H1 (cell line): ENCODE measurements at regions not wholly inside any gene's neighbourhood (a gene's known extent, or its start where the extent isn't known, plus 50 kb on each side); places are given as distances from the start of the nearest gene placed in this dataset.

Source experiments
- CTCF ChIA-PET: fragments of 300-600 bp; sonication (Branson Sonifier 250); formaldehyde crosslinking; loops from one replicate; lab custom pipeline; 2021; ENCODE audit not compliant: partially characterized antibody; lab: Charles Lee
- POLR2A ChIA-PET: fragments of 300-600 bp; sonication (Branson Sonifier 250); formaldehyde crosslinking; loops from one replicate; lab custom pipeline; 2021; ENCODE audit warnings: inconsistent platforms; ENCODE audit not compliant: partially characterized antibody; lab: Charles Lee
- DNase-seq, 2 experiments: peaks; one replicate each; pipeline versions ENCODE4 v3.0.0 to v3.0.0-alpha.2; 2010 to 2022; ENCODE audit warnings: low spot score in 2 of 2, low read depth in 1 of 2, mixed read lengths in 1 of 2
- FAIRE-seq: peaks from 2 replicates; lab custom pipeline; 2011; peaks lifted over from hg19 to GRCh38; lab: Jason Lieb, UNC
- H2AFZ ChIP-seq: 2 replicates; pipeline ENCODE4 v1.8.1; 2012; ENCODE audit warnings: low read length, inconsistent platforms
- H2AK5ac ChIP-seq: 2 replicates; pipeline ENCODE4 v1.6.1; 2013; ENCODE audit warnings: low read depth, low read length
- H2BK120ac ChIP-seq: replicated peaks from 2 replicates; pipeline ENCODE3; 2013; ENCODE audit warnings: low read depth, low read length, inconsistent platforms
- H2BK12ac ChIP-seq: 2 replicates; pipeline ENCODE4 v1.6.1; 2013; ENCODE audit warnings: low read depth, low read length
- H2BK15ac ChIP-seq: 2 replicates; pipeline ENCODE4 v1.6.1; 2013; ENCODE audit warnings: low read length
- H2BK20ac ChIP-seq: 2 replicates; pipeline ENCODE4 v1.6.1; 2013; ENCODE audit warnings: low read length
- H2BK5ac ChIP-seq: 2 replicates; pipeline ENCODE4 v1.6.1; 2013; ENCODE audit warnings: low read depth, low read length
- H3K14ac ChIP-seq: 2 replicates; pipeline ENCODE4 v1.6.1; 2013; ENCODE audit warnings: inconsistent platforms; ENCODE audit not compliant: insufficient read length
- H3K18ac ChIP-seq: 2 replicates; pipeline ENCODE4 v1.6.1; 2013; ENCODE audit warnings: low read length; ENCODE audit errors: extremely low read depth
- H3K23ac ChIP-seq: 2 replicates; pipeline ENCODE4 v1.6.1; 2013; ENCODE audit warnings: inconsistent platforms; ENCODE audit not compliant: insufficient read length
- H3K23me2 ChIP-seq: 2 replicates; pipeline ENCODE4 v1.6.1; 2013; ENCODE audit warnings: low read depth, low read length
- H3K27ac ChIP-seq: 2 replicates; pipeline ENCODE4 v1.6.1; 2011; ENCODE audit warnings: low read depth, low read length, inconsistent platforms
- H3K27me3 ChIP-seq, 4 experiments: replicated peaks in 1 of 4; 1 replicate in 1 of 4; 2 replicates in 3 of 4; pipeline versions ENCODE4 v1.6.1 to v1.8.1; 2011 to 2013; ENCODE audit warnings: low read length in 3 of 4, mild to moderate bottlenecking in 3 of 4, inconsistent platforms in 2 of 4, mixed read lengths in 2 of 4, moderate library complexity in 1 of 4; ENCODE audit not compliant: control insufficient read depth in 3 of 4, insufficient read depth in 3 of 4; ENCODE audit errors: extremely low read depth in 1 of 4
- H3K36me3 ChIP-seq, 4 experiments: 2 replicates each; pipeline versions ENCODE4 v1.6.1 to v1.8.1; 2011 to 2013; ENCODE audit warnings: mild to moderate bottlenecking in 4 of 4, low read length in 3 of 4, moderate library complexity in 2 of 4, control low read depth in 1 of 4, inconsistent platforms in 1 of 4; ENCODE audit not compliant: insufficient read depth in 4 of 4, control insufficient read depth in 2 of 4
- H3K4ac ChIP-seq: replicated peaks from 2 replicates; pipeline ENCODE3; 2013; ENCODE audit warnings: low read length, low read depth, mixed read lengths, inconsistent platforms; ENCODE audit not compliant: insufficient read length
- H3K4me1 ChIP-seq, 4 experiments: replicated peaks in 1 of 4; 1 replicate in 1 of 4; 2 replicates in 3 of 4; pipeline versions ENCODE4 v1.6.1 to v1.8.1; 2011 to 2013; ENCODE audit warnings: low read length in 3 of 4, inconsistent platforms in 2 of 4, mixed read lengths in 1 of 4; ENCODE audit not compliant: insufficient read depth in 4 of 4, control insufficient read depth in 3 of 4
- H3K4me2 ChIP-seq, 2 experiments: 2 replicates each; pipeline versions ENCODE4 v1.6.1 to v1.8.1; 2011 to 2013; ENCODE audit warnings: low read depth in 2 of 2, low read length in 2 of 2, control low read depth in 1 of 2, inconsistent platforms in 1 of 2, mild to moderate bottlenecking in 1 of 2; ENCODE audit not compliant: insufficient read depth in 1 of 2
- H3K4me3 ChIP-seq, 4 experiments: fragments of 200-600, 300-600 bp in 1 of 4; sonication (generic), shearing (Covaris generic), sonication (Bioruptor Twin) in 1 of 4; 2 replicates each; pipeline versions ENCODE4 v1.5.1 to v1.8.1; 2011 to 2016; ENCODE audit warnings: low read length in 4 of 4, low read depth in 3 of 4, control low read depth in 2 of 4, inconsistent platforms in 2 of 4, mild to moderate bottlenecking in 2 of 4, mixed read lengths in 1 of 4, moderate library complexity in 1 of 4; ENCODE audit not compliant: insufficient read depth in 2 of 4; ENCODE audit errors: extremely low read depth in 1 of 4
- H3K56ac ChIP-seq: replicated peaks from 2 replicates; pipeline ENCODE3; 2013; ENCODE audit warnings: low read depth, mild to moderate bottlenecking, mixed read lengths, low read length, inconsistent platforms; ENCODE audit not compliant: insufficient read length
- H3K79me1 ChIP-seq: 2 replicates; pipeline ENCODE4 v1.6.1; 2013; ENCODE audit warnings: low read depth, low read length, control low read depth
- H3K79me2 ChIP-seq, 2 experiments: 2 replicates each; pipeline versions ENCODE4 v1.6.1 to v1.8.1; 2012 to 2013; ENCODE audit warnings: low read length in 2 of 2, mild to moderate bottlenecking in 2 of 2, inconsistent platforms in 1 of 2; ENCODE audit not compliant: insufficient read depth in 2 of 2, control insufficient read depth in 1 of 2
- H3K9ac ChIP-seq, 4 experiments: replicated peaks in 1 of 4; 1 replicate in 1 of 4; 2 replicates in 3 of 4; pipeline versions ENCODE4 v1.6.1 to v1.8.1; 2011 to 2013; ENCODE audit warnings: low read depth in 3 of 4, low read length in 3 of 4, control low read depth in 2 of 4, mild to moderate bottlenecking in 2 of 4, moderate library complexity in 2 of 4, inconsistent platforms in 1 of 4; ENCODE audit errors: extremely low read depth in 1 of 4
- H3K9me3 ChIP-seq, 2 experiments: 2 replicates each; pipeline versions ENCODE4 v1.6.1 to v1.8.1; 2012 to 2013; ENCODE audit warnings: mild to moderate bottlenecking in 2 of 2, moderate library complexity in 2 of 2, control low read depth in 1 of 2, inconsistent platforms in 1 of 2, low read depth in 1 of 2, low read length in 1 of 2, mixed read lengths in 1 of 2; ENCODE audit not compliant: insufficient read depth in 2 of 2
- H4K20me1 ChIP-seq, 2 experiments: replicated peaks in 1 of 2; 2 replicates each; pipeline versions ENCODE3 to v1.8.1; 2011 to 2013; ENCODE audit warnings: inconsistent platforms in 2 of 2, low read length in 2 of 2, mild to moderate bottlenecking in 1 of 2; ENCODE audit not compliant: insufficient read depth in 2 of 2, control insufficient read depth in 1 of 2
- H4K5ac ChIP-seq: 2 replicates; pipeline ENCODE4 v1.6.1; 2013; ENCODE audit warnings: low read length, low read depth, mixed read lengths, inconsistent platforms; ENCODE audit not compliant: insufficient read length
- H4K8ac ChIP-seq: 2 replicates; pipeline ENCODE4 v1.8.0; 2013; ENCODE audit warnings: mild to moderate bottlenecking, moderate library complexity, low read length, inconsistent platforms; ENCODE audit not compliant: insufficient read depth; ENCODE audit errors: extremely low read depth
- H4K91ac ChIP-seq: replicated peaks from 2 replicates; pipeline ENCODE3; 2013; ENCODE audit warnings: low read length, mixed read lengths, inconsistent platforms; ENCODE audit not compliant: insufficient read length
- KDM1A ChIP-seq: fragments of 200-600, 300-600 bp; sonication (generic); IDR thresholded peaks from 2 replicates; pipeline ENCODE4 v1.7.1; 2016; ENCODE audit warnings: mild to moderate bottlenecking, low read length, borderline replicate concordance
- SIRT6 ChIP-seq: IDR thresholded peaks from one replicate; pipeline ENCODE4 v1.7.1; 2012; ENCODE audit warnings: low read length, inconsistent platforms
- WGBS, 2 experiments: shearing (Covaris generic) in 1 of 2; methylation state at CpG; one replicate each; pipeline versions ENCODE4 v1.1.6 to v1.1.7; 2013 to 2015; ENCODE audit warnings: low lambda C conversion rate in 2 of 2, mixed read lengths in 2 of 2, inconsistent platforms in 1 of 2, low coverage in 1 of 2, missing lambda C conversion rate in 1 of 2; ENCODE audit not compliant: insufficient replicate concordance in 2 of 2, insufficient coverage in 1 of 2, insufficient read length in 1 of 2; ENCODE audit errors: extremely low coverage in 1 of 2, missing lambda C conversion rate in 1 of 2; 5-methylcytosine and 5-hydroxymethylcytosine counted together

DNA sequence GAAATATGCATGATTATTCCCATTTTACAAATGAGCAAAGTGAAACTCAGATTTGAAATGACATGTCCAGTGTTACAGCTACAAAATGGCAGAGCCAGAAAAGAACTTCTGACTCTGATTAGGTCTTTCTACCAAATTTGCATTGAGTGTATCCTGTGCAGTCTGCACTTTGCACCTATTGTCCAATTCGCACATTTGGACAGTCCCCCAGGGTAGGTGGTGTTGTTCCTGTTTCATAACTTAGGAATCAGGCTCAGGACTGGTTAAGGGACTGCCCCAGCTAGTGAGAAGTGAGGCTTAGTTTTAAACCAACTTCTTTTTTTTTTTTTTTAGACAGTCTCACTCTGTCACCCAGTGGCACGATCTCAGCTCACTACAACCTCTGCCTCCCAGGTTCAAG is 137.9 kb upstream of the NALF2 start:
- Histone ChIP-seq H3K27me3 (no peaks in the 10 kb centered on the region; a peak in 1 of 7 replicates), H3K4me3 (no peak overlapping the region), H3K4me1 (no peaks in the 10 kb centered on the region), H4K8ac (no peak overlapping the region), H3K79me2 (no peaks in the 10 kb centered on the region), H4K91ac (no peak overlapping the region), H2AK5ac (no peak overlapping the region), H3K36me3 (no peaks in the 10 kb centered on the region), H4K20me1 (no peaks in the 10 kb centered on the region), H3K9me3 (no peaks in the 10 kb centered on the region), H3K14ac (no peak overlapping the region), H2BK20ac (no peak overlapping the region), H3K4me2 (no peak overlapping the region), H3K23me2 (no peaks in the 10 kb centered on the region), H3K23ac (no peak overlapping the region), H3K4ac (no peak overlapping the region), H2BK12ac (no peak overlapping the region), H2BK120ac (no peak overlapping the region), H3K18ac (no peak overlapping the region), H4K5ac (no peak overlapping the region), H2BK5ac (no peak overlapping the region), H2BK15ac (no peak overlapping the region), H2AFZ (no peak overlapping the region), H3K27ac (no peak overlapping the region), H3K79me1 (no peaks in the 10 kb centered on the region), H3K56ac (no peak overlapping the region), H3K9ac (no peak overlapping the region)
- no peak for DNase-seq
- WGBS, 2 experiments = 90% methylated on average over 2 of the region's 2 CpGs; no CpG with 5 or more reads in 1 of the 2 experiments
- ChIA-PET POLR2A (no interaction called here), CTCF (interaction anchor here (0.9 kb wide), 1 partner anchor 9 kb away, joined by 4 read pairs; no protein-coding TSS in a partner anchor)
- no peak for FAIRE-seq
- TF ChIP-seq SIRT6 (no peak), KDM1A (no peak)
